ENCODE measurements at regions not wholly inside any gene's neighbourhood (a gene's known extent, or its start where the extent isn't known, plus 50 kb on each side); places are given as distances from the start of the nearest gene placed in this dataset.
"Not testable (repeated sequence)": the region's sequence is repeated elsewhere in the genome, so short reads cannot be mapped to it uniquely, and the experiment has no call there.

DNA sequence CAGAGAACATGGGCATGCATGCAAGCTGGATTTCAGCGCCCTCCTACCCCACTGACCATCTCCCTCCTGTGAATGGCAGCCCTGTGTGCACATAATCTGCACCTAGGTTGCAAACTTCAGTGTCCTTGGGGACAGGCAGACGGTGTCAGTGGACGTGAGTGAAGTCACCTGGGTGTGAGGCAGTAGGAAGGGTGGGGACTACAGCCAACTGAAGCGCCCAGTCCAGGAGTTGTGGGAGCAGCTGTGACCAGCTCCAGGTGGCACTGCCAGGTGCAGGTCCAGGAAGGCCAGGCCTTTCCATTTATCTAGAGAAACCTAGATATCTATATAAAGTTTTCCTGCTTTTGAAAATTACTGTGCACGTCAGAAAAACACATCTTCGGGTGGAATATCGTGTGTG lies 152.3 kb downstream of the BCL2L11 start:
- H3K4ac ChIP-seq (replicated peaks; ENCODE audit: insufficient read length, low read depth, low read length); H3K9me3 ChIP-seq (ENCODE audit: insufficient read depth in 2 of 2, low read depth in 1 of 2, low read length in 1 of 2); H3K36me3 ChIP-seq (ENCODE audit: control insufficient read depth in 2 of 4, insufficient read depth in 4 of 4, low read length in 3 of 4); H3K4me3 ChIP-seq (ENCODE audit: extremely low read depth in 1 of 4, insufficient read depth in 2 of 4, low read depth in 3 of 4, low read length in 4 of 4); H2BK20ac ChIP-seq (ENCODE audit: low read length); H3K4me2 ChIP-seq (ENCODE audit: insufficient read depth in 1 of 2, low read depth in 2 of 2, low read length in 2 of 2); H3K27ac ChIP-seq (ENCODE audit: low read depth, low read length); CTCF ChIA-PET (ENCODE audit: partially characterized antibody); POLR2A ChIA-PET (ENCODE audit: partially characterized antibody); H3K27me3 ChIP-seq (replicated peaks in 1 of 4; ENCODE audit: control insufficient read depth in 3 of 4, extremely low read depth in 1 of 4, insufficient read depth in 3 of 4, low read length in 3 of 4); H2AK5ac ChIP-seq (ENCODE audit: low read depth, low read length); FAIRE-seq; H4K5ac ChIP-seq (ENCODE audit: insufficient read length, low read depth, low read length); DNase-seq (ENCODE audit: low read depth in 1 of 2, low spot score in 2 of 2); H2BK12ac ChIP-seq (ENCODE audit: low read depth, low read length); H3K23ac ChIP-seq (ENCODE audit: insufficient read length); H3K14ac ChIP-seq (ENCODE audit: insufficient read length); H3K56ac ChIP-seq (replicated peaks; ENCODE audit: insufficient read length, low read depth, low read length); H2BK120ac ChIP-seq (replicated peaks; ENCODE audit: low read depth, low read length); H4K20me1 ChIP-seq (replicated peaks in 1 of 2; ENCODE audit: control insufficient read depth in 1 of 2, insufficient read depth in 2 of 2, low read length in 2 of 2); H3K23me2 ChIP-seq (ENCODE audit: low read depth, low read length); H2BK5ac ChIP-seq (ENCODE audit: low read depth, low read length); H3K79me2 ChIP-seq (ENCODE audit: control insufficient read depth in 1 of 2, insufficient read depth in 2 of 2, low read length in 2 of 2); H3K9ac ChIP-seq (replicated peaks in 1 of 4; ENCODE audit: extremely low read depth in 1 of 4, low read depth in 3 of 4, low read length in 3 of 4); H3K18ac ChIP-seq (ENCODE audit: extremely low read depth, low read length); H4K8ac ChIP-seq (ENCODE audit: extremely low read depth, insufficient read depth, low read length); H2AFZ ChIP-seq (ENCODE audit: low read length); H3K79me1 ChIP-seq (ENCODE audit: low read depth, low read length); H2BK15ac ChIP-seq (ENCODE audit: low read length); H3K4me1 ChIP-seq (replicated peaks in 1 of 4; ENCODE audit: control insufficient read depth in 3 of 4, insufficient read depth in 4 of 4, low read length in 3 of 4); H4K91ac ChIP-seq (replicated peaks; ENCODE audit: insufficient read length, low read length): not testable (repeated sequence)
- WGBS, 2 experiments (ENCODE audit: extremely low coverage in 1 of 2, insufficient coverage in 1 of 2, insufficient read length in 1 of 2, insufficient replicate concordance in 2 of 2, low coverage in 1 of 2, low lambda C conversion rate in 2 of 2, missing lambda C conversion rate in 1 of 2), result 79% methylated on average over 3 of the region's 7 CpGs; no CpG with 5 or more reads in 1 of the 2 experiments

DNA sequence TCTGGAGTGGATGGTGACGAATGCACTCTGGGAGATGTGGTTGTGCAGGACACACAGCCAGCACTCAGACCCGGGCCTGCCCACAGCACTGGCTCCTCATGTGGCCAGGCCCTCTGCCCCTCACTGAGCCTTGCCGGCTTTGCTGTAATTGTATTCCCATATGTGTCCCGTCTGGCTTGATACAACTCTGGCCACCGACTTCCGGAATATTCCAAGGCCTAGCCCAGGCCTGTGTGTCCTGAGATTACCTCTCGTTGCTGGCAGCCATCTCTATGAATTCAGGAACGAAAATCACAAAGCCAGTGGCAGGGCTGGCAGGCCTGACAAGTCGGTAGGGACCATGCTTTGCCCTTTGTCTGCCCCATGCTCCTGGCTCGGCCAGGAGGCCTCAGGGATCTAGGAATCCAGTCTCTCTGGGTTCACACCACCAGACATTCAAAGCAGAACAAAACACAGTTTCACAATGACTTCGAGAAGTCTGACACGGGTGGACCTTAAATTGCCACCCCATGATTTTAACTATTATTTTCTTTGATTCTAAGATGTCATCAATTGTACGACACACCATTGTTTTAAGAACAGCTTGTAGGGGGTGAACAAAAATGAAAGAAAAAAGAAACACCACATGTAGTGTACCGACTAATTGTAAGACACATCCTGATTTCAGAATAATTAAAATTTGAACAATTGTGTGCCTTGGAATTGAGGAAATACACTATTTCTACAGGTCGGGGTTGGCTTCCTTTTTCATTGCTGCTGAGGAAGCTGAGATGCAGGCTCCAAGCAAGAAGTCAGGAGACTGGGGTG lies 154.5 kb downstream of the BCL2L11 start:
- H2BK20ac ChIP-seq (ENCODE audit: low read length); H4K91ac ChIP-seq (replicated peaks; ENCODE audit: insufficient read length, low read length); H3K9me3 ChIP-seq (ENCODE audit: insufficient read depth in 2 of 2, low read depth in 1 of 2, low read length in 1 of 2); FAIRE-seq; H3K4me1 ChIP-seq (replicated peaks in 1 of 4; ENCODE audit: control insufficient read depth in 3 of 4, insufficient read depth in 4 of 4, low read length in 3 of 4); H2BK12ac ChIP-seq (ENCODE audit: low read depth, low read length); H2AFZ ChIP-seq (ENCODE audit: low read length); H4K20me1 ChIP-seq (replicated peaks in 1 of 2; ENCODE audit: control insufficient read depth in 1 of 2, insufficient read depth in 2 of 2, low read length in 2 of 2); DNase-seq (ENCODE audit: low read depth in 1 of 2, low spot score in 2 of 2); H3K4ac ChIP-seq (replicated peaks; ENCODE audit: insufficient read length, low read depth, low read length); H3K14ac ChIP-seq (ENCODE audit: insufficient read length); H2BK15ac ChIP-seq (ENCODE audit: low read length); H3K27me3 ChIP-seq (replicated peaks in 1 of 4; ENCODE audit: control insufficient read depth in 3 of 4, extremely low read depth in 1 of 4, insufficient read depth in 3 of 4, low read length in 3 of 4); H4K5ac ChIP-seq (ENCODE audit: insufficient read length, low read depth, low read length); H3K79me1 ChIP-seq (ENCODE audit: low read depth, low read length); H3K23me2 ChIP-seq (ENCODE audit: low read depth, low read length); H3K79me2 ChIP-seq (ENCODE audit: control insufficient read depth in 1 of 2, insufficient read depth in 2 of 2, low read length in 2 of 2); H3K56ac ChIP-seq (replicated peaks; ENCODE audit: insufficient read length, low read depth, low read length); H4K8ac ChIP-seq (ENCODE audit: extremely low read depth, insufficient read depth, low read length); H3K23ac ChIP-seq (ENCODE audit: insufficient read length); H3K9ac ChIP-seq (replicated peaks in 1 of 4; ENCODE audit: extremely low read depth in 1 of 4, low read depth in 3 of 4, low read length in 3 of 4); H3K27ac ChIP-seq (ENCODE audit: low read depth, low read length); H2AK5ac ChIP-seq (ENCODE audit: low read depth, low read length); CTCF ChIA-PET (ENCODE audit: partially characterized antibody); H3K36me3 ChIP-seq (ENCODE audit: control insufficient read depth in 2 of 4, insufficient read depth in 4 of 4, low read length in 3 of 4); POLR2A ChIA-PET (ENCODE audit: partially characterized antibody); H2BK120ac ChIP-seq (replicated peaks; ENCODE audit: low read depth, low read length); H3K4me3 ChIP-seq (ENCODE audit: extremely low read depth in 1 of 4, insufficient read depth in 2 of 4, low read depth in 3 of 4, low read length in 4 of 4); H2BK5ac ChIP-seq (ENCODE audit: low read depth, low read length); H3K4me2 ChIP-seq (ENCODE audit: insufficient read depth in 1 of 2, low read depth in 2 of 2, low read length in 2 of 2); H3K18ac ChIP-seq (ENCODE audit: extremely low read depth, low read length): not testable (repeated sequence)
- 95% methylated on average over 12 of the region's 15 CpGs; no CpG with 5 or more reads in 1 of the 2 experiments for WGBS, 2 experiments (ENCODE audit: extremely low coverage in 1 of 2, insufficient coverage in 1 of 2, insufficient read length in 1 of 2, insufficient replicate concordance in 2 of 2, low coverage in 1 of 2, low lambda C conversion rate in 2 of 2, missing lambda C conversion rate in 1 of 2)

All from H1 (cell line).